ENCODE measurements at regions not wholly inside any gene's neighbourhood (a gene's known extent, or its start where the extent isn't known, plus 50 kb on each side); places are given as distances from the start of the nearest gene placed in this dataset.

- TF ChIP-seq, protein P1, sequence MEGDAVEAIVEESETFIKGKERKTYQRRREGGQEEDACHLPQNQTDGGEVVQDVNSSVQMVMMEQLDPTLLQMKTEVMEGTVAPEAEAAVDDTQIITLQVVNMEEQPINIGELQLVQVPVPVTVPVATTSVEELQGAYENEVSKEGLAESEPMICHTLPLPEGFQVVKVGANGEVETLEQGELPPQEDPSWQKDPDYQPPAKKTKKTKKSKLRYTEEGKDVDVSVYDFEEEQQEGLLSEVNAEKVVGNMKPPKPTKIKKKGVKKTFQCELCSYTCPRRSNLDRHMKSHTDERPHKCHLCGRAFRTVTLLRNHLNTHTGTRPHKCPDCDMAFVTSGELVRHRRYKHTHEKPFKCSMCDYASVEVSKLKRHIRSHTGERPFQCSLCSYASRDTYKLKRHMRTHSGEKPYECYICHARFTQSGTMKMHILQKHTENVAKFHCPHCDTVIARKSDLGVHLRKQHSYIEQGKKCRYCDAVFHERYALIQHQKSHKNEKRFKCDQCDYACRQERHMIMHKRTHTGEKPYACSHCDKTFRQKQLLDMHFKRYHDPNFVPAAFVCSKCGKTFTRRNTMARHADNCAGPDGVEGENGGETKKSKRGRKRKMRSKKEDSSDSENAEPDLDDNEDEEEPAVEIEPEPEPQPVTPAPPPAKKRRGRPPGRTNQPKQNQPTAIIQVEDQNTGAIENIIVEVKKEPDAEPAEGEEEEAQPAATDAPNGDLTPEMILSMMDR (IDR thresholded peaks at IDR 0.05), result no peak
- no peak for TF ChIP-seq EP300 (IDR thresholded peaks at IDR 0.05; ENCODE audit: low read depth)
These were observed 346.3 kb downstream of the TECRL start for GRCh38 chr4:64062991-64063390.
